ENCODE measurements at regions not wholly inside any gene's neighbourhood (a gene's known extent, or its start where the extent isn't known, plus 50 kb on each side); places are given as distances from the start of the nearest gene placed in this dataset.
"Not testable (repeated sequence)": the region's sequence is repeated elsewhere in the genome, so short reads cannot be mapped to it uniquely, and the experiment has no call there.

- Histone ChIP-seq H3K9ac (ENCODE audit: low read length) (no peak overlapping the region), H3K27me3 (ENCODE audit: control insufficient read depth, insufficient read depth, low read length) (no peaks in the 10 kb centered on the region), H3K27ac (ENCODE audit: low read depth, low read length) (no peak overlapping the region), H3K4me1 (ENCODE audit: control insufficient read depth, insufficient read depth, low read length) (peaks cover 5% of the 10 kb centered on the region; the same call in 1 of the 2 replicates), H3K36me3 (ENCODE audit: control insufficient read depth, insufficient read depth, low read length) (no peaks in the 10 kb centered on the region), H3K4me3 (ENCODE audit: low read depth, low read length) (no peak overlapping the region), H3K9me3 (ENCODE audit: control insufficient read depth, insufficient read depth, low read depth, low read length) (no peaks in the 10 kb centered on the region)
These were observed 290.5 kb upstream of the HS6ST1 start for GRCh38 chr2:128608921-128609880.

- Histone ChIP-seq H3K27me3 (ENCODE audit: control insufficient read depth, insufficient read depth, low read length) (no peaks in the 10 kb centered on the region), H3K4me1 (ENCODE audit: control insufficient read depth, insufficient read depth, low read length) (peaks cover 5% of the 10 kb centered on the region; the same call in 1 of the 2 replicates), H3K9me3 (ENCODE audit: control insufficient read depth, insufficient read depth, low read depth, low read length) (no peaks in the 10 kb centered on the region), H3K9ac (ENCODE audit: low read length) (no peak overlapping the region), H3K36me3 (ENCODE audit: control insufficient read depth, insufficient read depth, low read length) (no peaks in the 10 kb centered on the region), H3K4me3 (ENCODE audit: low read depth, low read length) (no peak overlapping the region), H3K27ac (ENCODE audit: low read depth, low read length) (no peak overlapping the region)
These were observed 291.8 kb upstream of the HS6ST1 start for GRCh38 chr2:128610496-128610895.

- H3K9me3 ChIP-seq (ENCODE audit: control insufficient read depth, insufficient read depth, low read depth, low read length), result no peaks in the 10 kb centered on the region
- no peak overlapping the region for H3K27ac ChIP-seq (ENCODE audit: low read depth, low read length)
- peaks cover 5% of the 10 kb centered on the region; the same call in 1 of the 2 replicates for H3K4me1 ChIP-seq (ENCODE audit: control insufficient read depth, insufficient read depth, low read length)
- H3K36me3 ChIP-seq (ENCODE audit: control insufficient read depth, insufficient read depth, low read length), result no peaks in the 10 kb centered on the region
- no peak overlapping the region for H3K9ac ChIP-seq (ENCODE audit: low read length)
- H3K27me3 ChIP-seq (ENCODE audit: control insufficient read depth, insufficient read depth, low read length), result no peaks in the 10 kb centered on the region
- no peak overlapping the region for H3K4me3 ChIP-seq (ENCODE audit: low read depth, low read length)
These were observed 293.0 kb upstream of the HS6ST1 start for GRCh38 chr2:128611421-128612320.

GRCh38 chr2:128612628-128613027, 294.0 kb upstream of the HS6ST1 start:
- Histone ChIP-seq H3K4me3 (ENCODE audit: low read depth, low read length) (no peak overlapping the region), H3K4me1 (ENCODE audit: control insufficient read depth, insufficient read depth, low read length) (peaks cover 5% of the 10 kb centered on the region; the same call in 1 of the 2 replicates), H3K27me3 (ENCODE audit: control insufficient read depth, insufficient read depth, low read length) (no peaks in the 10 kb centered on the region), H3K27ac (ENCODE audit: low read depth, low read length) (no peak overlapping the region), H3K9ac (ENCODE audit: low read length) (no peak overlapping the region), H3K36me3 (ENCODE audit: control insufficient read depth, insufficient read depth, low read length) (no peaks in the 10 kb centered on the region), H3K9me3 (ENCODE audit: control insufficient read depth, insufficient read depth, low read depth, low read length) (peaks cover 6% of the 10 kb centered on the region; the same call in 1 of the 2 replicates)

- H3K36me3 ChIP-seq (ENCODE audit: control insufficient read depth, insufficient read depth, low read length), result no peaks in the 10 kb centered on the region
These were observed 294.7 kb upstream of the HS6ST1 start for GRCh38 chr2:128613351-128613750.

GRCh38 chr2:128613876-128614275, 295.2 kb upstream of the HS6ST1 start:
- peaks cover 16% of the 10 kb centered on the region for H3K9me3 ChIP-seq (ENCODE audit: control insufficient read depth, insufficient read depth, low read depth, low read length)
- H3K4me3 ChIP-seq (ENCODE audit: low read depth, low read length), result no peak overlapping the region
- H3K4me1 ChIP-seq (ENCODE audit: control insufficient read depth, insufficient read depth, low read length), result no peaks in the 10 kb centered on the region
- H3K27me3 ChIP-seq (ENCODE audit: control insufficient read depth, insufficient read depth, low read length), result no peaks in the 10 kb centered on the region
- H3K27ac ChIP-seq (ENCODE audit: low read depth, low read length), result no peak overlapping the region
- no peak overlapping the region for H3K9ac ChIP-seq (ENCODE audit: low read length)
- no peaks in the 10 kb centered on the region for H3K36me3 ChIP-seq (ENCODE audit: control insufficient read depth, insufficient read depth, low read length)

More at GRCh38 chr2:128613351-128613750, 294.7 kb upstream of the HS6ST1 start:
- Histone ChIP-seq H3K4me1 (ENCODE audit: control insufficient read depth, insufficient read depth, low read length) (peaks cover under 1% of the 10 kb centered on the region; the same call in 1 of the 2 replicates), H3K27me3 (ENCODE audit: control insufficient read depth, insufficient read depth, low read length) (no peaks in the 10 kb centered on the region), H3K27ac (ENCODE audit: low read depth, low read length) (no peak overlapping the region), H3K9ac (ENCODE audit: low read length) (no peak overlapping the region), H3K9me3 (ENCODE audit: control insufficient read depth, insufficient read depth, low read depth, low read length) (peaks cover 11% of the 10 kb centered on the region), H3K4me3 (ENCODE audit: low read depth, low read length) (no peak overlapping the region)

- H3K4me1 ChIP-seq (ENCODE audit: control insufficient read depth, insufficient read depth, low read length); H3K27me3 ChIP-seq (ENCODE audit: control insufficient read depth, insufficient read depth, low read length); H3K27ac ChIP-seq (ENCODE audit: low read depth, low read length); H3K36me3 ChIP-seq (ENCODE audit: control insufficient read depth, insufficient read depth, low read length); H3K9ac ChIP-seq (ENCODE audit: low read length); H3K4me3 ChIP-seq (ENCODE audit: low read depth, low read length): not testable (repeated sequence)
- peaks cover 21% of the 10 kb centered on the region for H3K9me3 ChIP-seq (ENCODE audit: control insufficient read depth, insufficient read depth, low read depth, low read length)
These were observed 296.2 kb upstream of the HS6ST1 start for GRCh38 chr2:128614907-128615306.

- H3K9ac ChIP-seq (ENCODE audit: low read length), result no peak overlapping the region
- H3K4me1 ChIP-seq (ENCODE audit: control insufficient read depth, insufficient read depth, low read length), result no peaks in the 10 kb centered on the region
- H3K4me3 ChIP-seq (ENCODE audit: low read depth, low read length), result no peak overlapping the region
- H3K9me3 ChIP-seq (ENCODE audit: control insufficient read depth, insufficient read depth, low read depth, low read length), result peaks cover 21% of the 10 kb centered on the region
- no peaks in the 10 kb centered on the region for H3K27me3 ChIP-seq (ENCODE audit: control insufficient read depth, insufficient read depth, low read length)
- no peak overlapping the region for H3K27ac ChIP-seq (ENCODE audit: low read depth, low read length)
- no peaks in the 10 kb centered on the region for H3K36me3 ChIP-seq (ENCODE audit: control insufficient read depth, insufficient read depth, low read length)
These were observed 296.9 kb upstream of the HS6ST1 start for GRCh38 chr2:128615571-128615970.

GRCh38 chr2:128617029-128617590, 298.4 kb upstream of the HS6ST1 start:
- no peaks in the 10 kb centered on the region for H3K4me1 ChIP-seq (ENCODE audit: control insufficient read depth, insufficient read depth, low read length)
- H3K27me3 ChIP-seq (ENCODE audit: control insufficient read depth, insufficient read depth, low read length), result no peaks in the 10 kb centered on the region
- no peak overlapping the region for H3K4me3 ChIP-seq (ENCODE audit: low read depth, low read length)
- peaks cover 21% of the 10 kb centered on the region for H3K9me3 ChIP-seq (ENCODE audit: control insufficient read depth, insufficient read depth, low read depth, low read length)
- H3K27ac ChIP-seq (ENCODE audit: low read depth, low read length), result no peak overlapping the region
- no peak overlapping the region for H3K9ac ChIP-seq (ENCODE audit: low read length)
- H3K36me3 ChIP-seq (ENCODE audit: control insufficient read depth, insufficient read depth, low read length), result no peaks in the 10 kb centered on the region

- no peaks in the 10 kb centered on the region for H3K27me3 ChIP-seq (ENCODE audit: control insufficient read depth, insufficient read depth, low read length)
- no peak overlapping the region for H3K9ac ChIP-seq (ENCODE audit: low read length)
- H3K4me1 ChIP-seq (ENCODE audit: control insufficient read depth, insufficient read depth, low read length), result no peaks in the 10 kb centered on the region
- no peaks in the 10 kb centered on the region for H3K36me3 ChIP-seq (ENCODE audit: control insufficient read depth, insufficient read depth, low read length)
- peaks cover 21% of the 10 kb centered on the region for H3K9me3 ChIP-seq (ENCODE audit: control insufficient read depth, insufficient read depth, low read depth, low read length)
- H3K27ac ChIP-seq (ENCODE audit: low read depth, low read length), result no peak overlapping the region
- H3K4me3 ChIP-seq (ENCODE audit: low read depth, low read length), result no peak overlapping the region
These were observed 299.0 kb upstream of the HS6ST1 start for GRCh38 chr2:128617661-128618060.
